CMK (cell line): ENCODE measurements at regions not wholly inside any gene's neighbourhood (a gene's known extent, or its start where the extent isn't known, plus 50 kb on each side); places are given as distances from the start of the nearest gene placed in this dataset.
"Not testable (repeated sequence)": the region's sequence is repeated elsewhere in the genome, so short reads cannot be mapped to it uniquely, and the experiment has no call there.

Experiments used
- DNase-seq: peaks from one replicate; pipeline ENCODE4 v3.0.0-alpha.2; 2010; ENCODE audit warnings: low read depth

GRCh38 chr12:19666070-19666469 lies 226.8 kb downstream of the AEBP2 start:
- no peak for DNase-seq

GRCh38 chr12:19669793-19670192 lies 230.5 kb downstream of the AEBP2 start:
- DNase-seq, result no peak

- DNase-seq, result no peak
Measured at GRCh38 chr12:19671695-19672094, 232.4 kb downstream of the AEBP2 start.

- DNase-seq, result no peak
Measured at GRCh38 chr12:19674437-19674836, 235.1 kb downstream of the AEBP2 start.

GRCh38 chr12:19675361-19675760 lies 236.1 kb downstream of the AEBP2 start:
- no peak for DNase-seq

GRCh38 chr12:19678501-19678900 lies 239.2 kb downstream of the AEBP2 start:
- DNase-seq, result not testable (repeated sequence)

GRCh38 chr12:19681007-19681406 lies 241.7 kb downstream of the AEBP2 start:
- DNase-seq, result no peak

GRCh38 chr12:19683178-19683927 lies 244.1 kb downstream of the AEBP2 start:
- DNase-seq, result no peak

GRCh38 chr12:19687371-19687770 lies 248.1 kb downstream of the AEBP2 start:
- no peak for DNase-seq

- no peak for DNase-seq
Measured at GRCh38 chr12:19688532-19688931, 249.2 kb downstream of the AEBP2 start.

- no peak for DNase-seq
Measured at GRCh38 chr12:19689226-19689625, 249.9 kb downstream of the AEBP2 start.

- DNase-seq, result no peak
Measured at GRCh38 chr12:19689801-19690472, 250.6 kb downstream of the AEBP2 start.

- DNase-seq, result no peak
Measured at GRCh38 chr12:19692091-19692490, 252.8 kb downstream of the AEBP2 start.

GRCh38 chr12:19692566-19692965 lies 253.3 kb downstream of the AEBP2 start:
- no peak for DNase-seq

GRCh38 chr12:19694627-19695026 lies 255.3 kb downstream of the AEBP2 start:
- no peak for DNase-seq

GRCh38 chr12:19695244-19696098 lies 256.2 kb downstream of the AEBP2 start:
- no peak for DNase-seq

GRCh38 chr12:19700969-19701368 lies 261.7 kb downstream of the AEBP2 start:
- no peak for DNase-seq

GRCh38 chr12:19704966-19705365 lies 265.7 kb downstream of the AEBP2 start:
- no peak for DNase-seq

- DNase-seq, result no peak
Measured at GRCh38 chr12:19706936-19707335, 267.6 kb downstream of the AEBP2 start.

GRCh38 chr12:19707948-19708409 lies 268.7 kb downstream of the AEBP2 start:
- no peak for DNase-seq

GRCh38 chr12:19709889-19710288 lies 270.6 kb downstream of the AEBP2 start:
- DNase-seq, result no peak
